Activated naive CD4-positive, alpha-beta T cell treated with anti-CD3 and anti-CD28 coated beads for 36 hours (primary cell): ENCODE measurements at regions not wholly inside any gene's neighbourhood (a gene's known extent, or its start where the extent isn't known, plus 50 kb on each side); places are given as distances from the start of the nearest gene placed in this dataset.

Experiments
- CTCF ChIA-PET: fragments of 350-600 bp; sonication (Branson Sonifier 250); formaldehyde crosslinking; loops from one replicate; lab custom pipeline; 2021; ENCODE audit warnings: antibody characterized with exemption; lab: Charles Lee
- DNase-seq: peaks from one replicate; pipeline ENCODE4 v3.0.0-alpha.2; 2020
- H3K27ac Mint-ChIP-seq: one replicate; pipeline ENCODE4 v1.8.0; 2021; ENCODE audit warnings: mild to moderate bottlenecking, mixed read lengths
- H3K27me3 Mint-ChIP-seq: one replicate; pipeline ENCODE4 v1.8.0; 2021; ENCODE audit warnings: low read depth, mixed read lengths
- H3K36me3 Mint-ChIP-seq: one replicate; pipeline ENCODE4 v1.8.0; 2021; ENCODE audit warnings: low read depth, mixed read lengths
- H3K4me1 Mint-ChIP-seq: one replicate; pipeline ENCODE4 v1.8.0; 2021; ENCODE audit warnings: low read depth, mixed read lengths
- H3K4me3 Mint-ChIP-seq: one replicate; pipeline ENCODE4 v1.8.0; 2021; ENCODE audit warnings: mild to moderate bottlenecking, moderate library complexity, mixed read lengths
- H3K9me3 Mint-ChIP-seq: one replicate; pipeline ENCODE4 v1.8.0; 2021; ENCODE audit warnings: mixed read lengths
- intact Hi-C: fragments of 100-400 bp; cut with micrococcal nuclease; formaldehyde crosslinking; loops from one replicate; pipeline ENCODE4 v1.15.1; 2023

DNA sequence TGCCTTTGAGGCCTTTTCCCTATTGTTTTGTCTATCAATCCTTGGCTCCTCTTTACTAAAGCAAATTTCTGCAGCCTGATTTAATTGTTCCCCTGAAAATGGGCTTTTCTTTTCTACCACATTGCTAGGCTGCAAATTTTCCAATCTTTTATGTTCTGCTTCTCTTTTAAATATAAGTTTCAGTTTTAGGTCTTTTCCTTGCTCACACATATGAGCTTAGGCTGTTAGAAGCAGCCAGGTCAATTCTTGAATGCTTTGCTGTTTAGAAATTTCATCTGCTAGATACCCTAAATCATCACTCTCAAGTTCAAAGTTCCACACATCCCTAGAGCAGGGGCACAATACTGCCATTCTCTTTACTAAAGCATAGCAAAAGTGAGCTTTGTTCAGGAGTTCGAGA, 159.6 kb downstream of the ARL4A start:
- Mint-ChIP-seq H3K27me3 (peaks cover 3% of the 10 kb centered on the region), H3K27ac (no peak overlapping the region), H3K36me3 (peaks cover 3% of the 10 kb centered on the region), H3K4me3 (no peak overlapping the region), H3K4me1 (no peaks in the 10 kb centered on the region), H3K9me3 (peaks cover 26% of the 10 kb centered on the region)
- intact Hi-C loops, result no loop called here
- CTCF ChIA-PET, result no interaction called here
- no peak for DNase-seq

DNA sequence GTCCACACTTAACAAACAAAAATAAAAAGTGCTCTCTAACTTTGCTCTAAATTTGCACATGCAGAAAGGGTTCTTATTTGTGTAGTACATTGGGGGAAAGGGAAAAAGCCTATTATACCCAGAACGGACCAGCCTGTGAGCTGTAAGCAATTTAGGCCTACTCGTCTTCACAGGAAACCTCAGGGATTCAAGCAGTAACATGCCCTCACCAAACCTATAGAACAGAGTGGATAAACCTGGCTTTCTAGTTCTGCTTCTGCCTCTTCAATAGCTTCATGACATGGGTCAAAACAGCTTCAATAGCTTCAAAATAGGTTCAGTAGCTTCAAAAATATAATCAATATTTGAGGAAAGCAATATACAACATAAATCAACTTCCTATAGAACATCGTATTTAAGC, 163.7 kb downstream of the ARL4A start:
- no peaks in the 10 kb centered on the region for H3K27me3 Mint-ChIP-seq
- H3K4me1 Mint-ChIP-seq, result no peaks in the 10 kb centered on the region
- CTCF ChIA-PET, result no interaction called here
- DNase-seq, result no peak
- H3K9me3 Mint-ChIP-seq, result peaks cover 9% of the 10 kb centered on the region
- H3K4me3 Mint-ChIP-seq, result no peak overlapping the region
- H3K36me3 Mint-ChIP-seq, result no peaks in the 10 kb centered on the region
- intact Hi-C loops, result no loop called here
- no peak overlapping the region for H3K27ac Mint-ChIP-seq

DNA sequence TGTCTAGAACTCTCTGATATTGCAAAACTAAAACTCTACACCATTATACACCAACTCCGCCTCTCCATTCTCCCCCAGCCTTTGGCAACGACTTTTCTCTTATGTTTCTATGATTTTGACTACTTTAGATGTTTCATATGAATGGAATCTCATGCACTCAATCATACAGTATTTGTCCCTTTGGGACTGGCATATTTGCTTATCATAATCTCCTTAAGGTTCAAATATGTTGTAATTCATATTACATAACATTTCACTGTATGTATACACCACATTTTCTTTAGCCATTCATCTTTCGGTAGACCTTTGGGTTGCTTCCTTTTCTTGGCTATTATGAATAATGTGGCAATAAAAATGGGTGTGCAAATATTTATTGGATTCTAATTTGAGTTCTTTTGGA, 164.4 kb downstream of the ARL4A start:
- CTCF ChIA-PET, result no interaction called here
- H3K9me3 Mint-ChIP-seq, result peaks cover 9% of the 10 kb centered on the region
- no peak overlapping the region for H3K27ac Mint-ChIP-seq
- H3K27me3 Mint-ChIP-seq, result no peaks in the 10 kb centered on the region
- no peak overlapping the region for H3K4me3 Mint-ChIP-seq
- DNase-seq, result no peak
- intact Hi-C loops, result no loop called here
- no peaks in the 10 kb centered on the region for H3K36me3 Mint-ChIP-seq
- H3K4me1 Mint-ChIP-seq, result no peaks in the 10 kb centered on the region

DNA sequence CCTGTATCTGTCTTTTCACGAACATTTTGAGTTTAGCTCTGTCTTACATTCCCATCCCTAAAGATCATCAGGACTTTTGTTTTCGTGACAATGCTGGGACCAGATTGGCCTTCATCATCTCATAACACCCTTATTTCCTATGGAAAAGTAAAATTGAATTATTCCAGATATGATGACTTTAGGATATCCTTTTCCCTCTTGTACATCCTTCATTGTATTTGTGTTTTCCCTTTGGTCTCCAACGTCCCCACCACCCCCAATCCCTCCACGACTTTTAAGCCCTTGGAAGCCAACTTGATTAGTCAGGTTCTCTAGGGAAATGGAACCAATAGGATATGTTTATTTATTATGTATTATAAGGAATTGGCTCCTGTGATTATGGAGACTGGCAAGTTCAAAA, 167.6 kb downstream of the ARL4A start:
- CTCF ChIA-PET, result no interaction called here
- Mint-ChIP-seq H3K4me3 (no peak overlapping the region), H3K9me3 (no peaks in the 10 kb centered on the region), H3K27ac (no peak overlapping the region), H3K36me3 (no peaks in the 10 kb centered on the region), H3K4me1 (no peaks in the 10 kb centered on the region), H3K27me3 (no peaks in the 10 kb centered on the region)
- intact Hi-C loops, result no loop called here
- DNase-seq, result no peak

DNA sequence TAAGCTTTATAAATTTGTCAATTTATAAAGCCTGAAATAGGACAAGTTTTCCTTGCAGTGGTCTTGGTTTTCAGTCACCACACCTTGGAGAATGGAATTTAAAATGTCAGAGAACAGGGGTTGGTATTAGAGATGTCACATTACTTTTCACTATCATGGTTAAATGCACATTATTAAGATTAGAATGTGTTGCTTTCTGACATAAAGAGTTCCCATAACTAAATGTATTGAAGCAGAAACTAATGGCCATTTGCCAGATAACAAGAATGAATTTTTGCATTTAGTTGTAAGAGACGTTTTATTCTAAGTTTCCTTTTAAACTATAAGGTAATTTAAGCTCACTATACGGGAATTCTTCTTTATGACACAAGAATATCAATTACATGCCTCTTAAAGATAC, 172.3 kb downstream of the ARL4A start:
- no peaks in the 10 kb centered on the region for H3K9me3 Mint-ChIP-seq
- intact Hi-C loops, result no loop called here
- DNase-seq, result no peak
- H3K36me3 Mint-ChIP-seq, result no peaks in the 10 kb centered on the region
- no peak overlapping the region for H3K4me3 Mint-ChIP-seq
- H3K4me1 Mint-ChIP-seq, result no peaks in the 10 kb centered on the region
- CTCF ChIA-PET, result no interaction called here
- H3K27ac Mint-ChIP-seq, result no peak overlapping the region
- H3K27me3 Mint-ChIP-seq, result no peaks in the 10 kb centered on the region

DNA sequence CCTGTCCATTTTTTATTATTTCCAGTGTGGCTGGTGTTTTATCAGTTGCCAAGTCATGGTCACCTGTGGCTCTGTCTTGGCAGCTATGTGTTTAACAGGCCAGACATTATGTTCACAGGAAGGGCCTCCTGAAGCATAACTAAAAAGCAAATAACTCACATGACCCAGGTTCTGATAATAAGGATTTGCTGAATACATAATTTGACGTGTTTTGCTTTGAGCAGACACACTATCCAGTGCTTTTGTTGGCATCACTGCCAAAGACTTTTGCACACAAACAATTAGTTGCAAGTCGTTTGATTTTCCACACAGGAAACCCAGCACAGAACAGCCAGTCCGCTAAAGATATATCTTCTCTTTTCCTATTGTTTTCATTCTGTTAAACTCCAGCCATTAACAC, 173.6 kb downstream of the ARL4A start:
- H3K27ac Mint-ChIP-seq, result no peak overlapping the region
- CTCF ChIA-PET, result no interaction called here
- H3K27me3 Mint-ChIP-seq, result no peaks in the 10 kb centered on the region
- H3K4me3 Mint-ChIP-seq, result no peak overlapping the region
- no peaks in the 10 kb centered on the region for H3K9me3 Mint-ChIP-seq
- intact Hi-C loops, result no loop called here
- DNase-seq, result no peak
- no peaks in the 10 kb centered on the region for H3K36me3 Mint-ChIP-seq
- no peaks in the 10 kb centered on the region for H3K4me1 Mint-ChIP-seq

DNA sequence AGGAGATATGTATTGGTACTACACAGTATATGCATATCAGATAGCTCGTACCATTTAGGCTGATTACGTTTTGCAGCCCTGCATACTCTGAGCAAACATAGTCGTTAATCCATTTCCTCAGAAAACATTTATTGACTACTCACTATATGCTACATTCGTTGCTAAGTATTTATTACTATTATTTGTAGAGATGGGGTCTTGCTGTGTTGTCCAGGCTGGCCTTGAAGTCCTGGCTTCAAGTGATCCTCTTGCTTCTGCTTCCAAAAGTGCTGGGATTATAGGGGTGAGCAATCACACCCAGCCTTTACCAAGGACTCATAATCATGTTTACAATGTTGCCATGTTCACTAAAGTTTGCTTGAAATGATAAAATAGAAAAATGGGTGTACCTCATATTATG, 174.7 kb downstream of the ARL4A start:
- H3K27ac Mint-ChIP-seq, result no peak overlapping the region
- no peak overlapping the region for H3K4me3 Mint-ChIP-seq
- H3K9me3 Mint-ChIP-seq, result no peaks in the 10 kb centered on the region
- CTCF ChIA-PET, result no interaction called here
- no peaks in the 10 kb centered on the region for H3K36me3 Mint-ChIP-seq
- intact Hi-C loops, result no loop called here
- DNase-seq, result no peak
- H3K4me1 Mint-ChIP-seq, result no peaks in the 10 kb centered on the region
- H3K27me3 Mint-ChIP-seq, result no peaks in the 10 kb centered on the region

DNA sequence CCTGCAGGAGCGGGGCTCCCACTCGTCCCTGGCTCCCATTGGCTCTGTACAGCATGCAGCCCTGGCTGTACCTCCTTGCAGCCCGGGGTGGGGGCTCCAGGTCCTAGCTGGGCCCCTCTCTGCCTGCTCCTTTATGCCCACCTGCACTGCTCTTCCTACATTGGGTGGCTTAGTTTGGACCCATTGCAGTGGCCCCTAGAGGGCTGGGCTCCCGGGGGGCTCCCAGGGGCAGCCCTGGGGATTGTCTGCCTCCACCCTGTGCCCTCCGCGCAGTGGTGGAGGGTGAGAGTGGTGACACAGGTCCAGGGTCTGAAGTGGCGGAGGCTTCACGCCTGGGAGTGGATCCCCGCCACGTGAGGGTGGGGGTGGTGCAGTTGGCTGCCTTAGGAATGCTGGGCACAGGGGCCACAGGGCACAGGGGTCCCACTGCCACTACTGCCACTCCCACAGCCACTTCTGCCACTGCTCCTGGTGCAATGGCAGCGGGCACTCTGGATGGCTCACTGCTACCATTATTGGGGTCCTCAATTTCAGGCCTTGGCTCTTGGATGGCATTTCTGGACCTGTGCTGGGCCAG, 177.1 kb downstream of the ARL4A start:
- no peaks in the 10 kb centered on the region for H3K27me3 Mint-ChIP-seq

DNA sequence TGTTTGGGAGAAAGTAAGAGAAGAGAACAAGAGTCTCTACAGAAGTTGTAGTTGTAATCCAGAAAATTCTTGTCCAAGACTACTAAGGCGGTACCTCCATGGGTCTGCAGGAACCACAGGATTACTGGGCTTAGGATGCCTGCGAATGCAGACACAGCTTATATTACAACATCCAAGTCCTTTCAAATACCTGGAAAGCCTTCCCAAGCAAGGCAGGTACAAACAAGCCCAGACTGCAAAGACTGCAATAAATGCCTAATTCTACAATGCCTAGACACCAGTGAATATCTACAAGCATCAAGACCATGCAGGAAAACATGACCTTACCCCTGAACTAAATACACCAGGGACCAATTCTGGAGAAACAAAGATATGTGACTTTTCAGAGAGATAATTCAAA, 178.2 kb downstream of the ARL4A start:
- Mint-ChIP-seq H3K36me3 (no peaks in the 10 kb centered on the region), H3K9me3 (no peaks in the 10 kb centered on the region), H3K27ac (no peak overlapping the region), H3K27me3 (no peaks in the 10 kb centered on the region), H3K4me1 (no peaks in the 10 kb centered on the region), H3K4me3 (no peak overlapping the region)
- CTCF ChIA-PET, result no interaction called here
- DNase-seq, result no peak
- intact Hi-C loops, result no loop called here

More for the DNA sequence above, 177.1 kb downstream of the ARL4A start:
- no peak for DNase-seq
- intact Hi-C loops, result no loop called here
- CTCF ChIA-PET, result no interaction called here
- no peaks in the 10 kb centered on the region for H3K36me3 Mint-ChIP-seq
- H3K9me3 Mint-ChIP-seq, result no peaks in the 10 kb centered on the region
- no peak overlapping the region for H3K4me3 Mint-ChIP-seq
- no peak overlapping the region for H3K27ac Mint-ChIP-seq
- no peaks in the 10 kb centered on the region for H3K4me1 Mint-ChIP-seq

DNA sequence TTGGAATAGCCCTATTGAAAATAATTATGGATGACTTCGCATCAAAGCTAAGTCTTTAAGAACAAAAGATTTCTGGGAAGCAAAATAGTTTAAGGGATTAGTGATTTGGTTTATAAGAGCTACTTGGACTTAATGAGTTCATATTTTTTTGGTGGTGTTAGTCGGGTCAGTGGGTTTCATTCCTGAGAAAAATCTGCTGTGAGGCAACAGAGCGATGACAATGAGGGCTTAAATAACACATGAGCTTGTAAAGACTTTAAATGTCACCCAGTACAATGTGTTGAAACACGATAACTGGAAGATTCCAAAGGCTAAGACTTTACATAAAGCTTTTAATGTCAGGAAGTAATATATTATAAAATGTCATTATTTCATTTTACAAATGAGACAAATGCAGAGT, 178.8 kb downstream of the ARL4A start:
- H3K4me1 Mint-ChIP-seq, result no peaks in the 10 kb centered on the region
- H3K4me3 Mint-ChIP-seq, result no peak overlapping the region
- no peaks in the 10 kb centered on the region for H3K27me3 Mint-ChIP-seq
- intact Hi-C loops, result no loop called here
- CTCF ChIA-PET, result interaction anchor here (1.1 kb wide), 1 partner anchor 19 kb away, joined by 3 read pairs; no protein-coding TSS in a partner anchor
- no peaks in the 10 kb centered on the region for H3K36me3 Mint-ChIP-seq
- no peak overlapping the region for H3K27ac Mint-ChIP-seq
- H3K9me3 Mint-ChIP-seq, result no peaks in the 10 kb centered on the region
- DNase-seq, result no peak

DNA sequence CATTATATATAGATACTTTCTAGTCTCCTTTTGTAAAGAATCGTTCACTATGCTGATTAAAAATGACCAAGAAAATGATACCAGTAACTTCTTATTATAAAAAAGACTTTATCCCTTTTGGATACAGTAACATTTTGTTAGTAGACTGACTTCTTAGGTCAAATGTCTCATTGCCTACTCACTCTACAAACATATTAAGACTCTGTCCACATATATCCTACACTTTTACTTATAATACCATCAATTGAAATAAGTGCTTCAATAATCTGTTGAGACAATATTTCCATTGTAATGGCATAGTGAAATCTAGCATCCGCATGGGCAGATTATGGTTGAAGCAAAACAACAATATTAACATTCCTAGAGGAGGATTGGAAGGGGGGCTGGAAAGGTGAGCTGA, 180.6 kb downstream of the ARL4A start:
- Mint-ChIP-seq H3K36me3 (no peaks in the 10 kb centered on the region), H3K4me1 (no peaks in the 10 kb centered on the region), H3K4me3 (no peak overlapping the region), H3K27ac (no peak overlapping the region), H3K9me3 (no peaks in the 10 kb centered on the region), H3K27me3 (no peaks in the 10 kb centered on the region)
- DNase-seq, result no peak
- CTCF ChIA-PET, result no interaction called here
- intact Hi-C loops, result no loop called here

DNA sequence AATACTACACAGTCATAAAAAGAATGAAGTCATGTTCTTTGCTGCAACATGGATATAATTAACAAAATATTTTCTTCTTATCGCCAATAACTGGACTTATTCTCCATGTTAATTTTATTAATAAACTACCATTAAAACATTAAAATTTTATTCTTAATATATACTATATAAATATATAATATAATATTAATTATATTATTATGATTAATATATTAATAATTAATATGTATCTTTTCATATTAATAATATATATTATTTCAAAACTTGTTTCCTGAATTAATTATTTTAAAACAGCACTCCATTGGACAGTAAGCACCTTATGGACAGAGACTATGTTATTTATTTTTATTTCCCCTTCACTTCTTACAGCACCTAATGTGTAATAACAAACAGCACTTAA, 182.8 kb downstream of the ARL4A start:
- H3K27ac Mint-ChIP-seq, result no peak overlapping the region
- no peaks in the 10 kb centered on the region for H3K27me3 Mint-ChIP-seq
- intact Hi-C loops, result no loop called here
- H3K36me3 Mint-ChIP-seq, result no peaks in the 10 kb centered on the region
- H3K9me3 Mint-ChIP-seq, result no peaks in the 10 kb centered on the region
- no peaks in the 10 kb centered on the region for H3K4me1 Mint-ChIP-seq
- DNase-seq, result no peak
- no peak overlapping the region for H3K4me3 Mint-ChIP-seq
- CTCF ChIA-PET, result no interaction called here

DNA sequence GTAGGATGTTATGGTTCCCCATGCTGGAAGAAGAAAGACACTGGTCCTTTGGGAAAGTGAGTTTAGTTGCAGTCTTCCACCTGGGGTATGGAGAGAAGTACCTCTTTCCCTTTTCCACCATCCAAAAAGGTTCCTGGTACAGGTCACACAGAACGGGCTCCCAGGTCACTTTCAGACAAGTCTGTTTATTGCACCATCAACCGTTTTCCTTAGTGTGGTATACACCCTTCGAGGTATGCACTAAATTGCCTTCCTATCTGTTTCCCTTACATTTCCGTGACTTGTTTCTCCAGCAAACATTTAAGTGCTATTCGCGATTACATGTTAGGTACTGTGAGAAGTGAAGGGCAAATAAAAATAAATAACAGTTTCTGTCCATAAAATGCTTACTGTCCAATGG, 185.1 kb downstream of the ARL4A start:
- Mint-ChIP-seq H3K9me3 (no peaks in the 10 kb centered on the region), H3K27ac (no peak overlapping the region), H3K27me3 (no peaks in the 10 kb centered on the region), H3K36me3 (no peaks in the 10 kb centered on the region), H3K4me3 (no peak overlapping the region), H3K4me1 (no peaks in the 10 kb centered on the region)
- CTCF ChIA-PET, result no interaction called here
- DNase-seq, result no peak
- intact Hi-C loops, result no loop called here

DNA sequence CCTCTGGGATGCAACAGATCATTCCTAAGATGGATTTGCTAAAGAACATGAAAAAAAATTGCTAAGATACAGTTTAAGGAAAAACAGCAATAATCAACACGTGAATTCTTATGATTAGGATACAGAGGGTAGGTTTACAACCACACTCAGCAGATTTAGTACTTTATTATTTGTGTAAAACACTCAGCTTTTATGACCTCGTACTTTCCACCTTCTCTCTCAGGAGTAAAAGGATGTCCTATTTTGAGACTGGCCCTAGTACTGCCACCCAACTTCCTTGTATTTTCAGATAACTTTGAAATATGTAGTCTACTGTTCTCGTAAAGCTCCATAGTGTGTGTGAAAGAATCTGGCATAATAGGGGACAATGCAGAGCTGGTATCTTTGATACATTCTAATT, 186.1 kb downstream of the ARL4A start:
- no peak overlapping the region for H3K4me3 Mint-ChIP-seq
- H3K27me3 Mint-ChIP-seq, result no peaks in the 10 kb centered on the region
- intact Hi-C loops, result no loop called here
- no peak overlapping the region for H3K27ac Mint-ChIP-seq
- no peaks in the 10 kb centered on the region for H3K36me3 Mint-ChIP-seq
- no peaks in the 10 kb centered on the region for H3K9me3 Mint-ChIP-seq
- no peaks in the 10 kb centered on the region for H3K4me1 Mint-ChIP-seq
- CTCF ChIA-PET, result no interaction called here
- no peak for DNase-seq
